ENCODE measurements at regions not wholly inside any gene's neighbourhood (a gene's known extent, or its start where the extent isn't known, plus 50 kb on each side); places are given as distances from the start of the nearest gene placed in this dataset.

DNA sequence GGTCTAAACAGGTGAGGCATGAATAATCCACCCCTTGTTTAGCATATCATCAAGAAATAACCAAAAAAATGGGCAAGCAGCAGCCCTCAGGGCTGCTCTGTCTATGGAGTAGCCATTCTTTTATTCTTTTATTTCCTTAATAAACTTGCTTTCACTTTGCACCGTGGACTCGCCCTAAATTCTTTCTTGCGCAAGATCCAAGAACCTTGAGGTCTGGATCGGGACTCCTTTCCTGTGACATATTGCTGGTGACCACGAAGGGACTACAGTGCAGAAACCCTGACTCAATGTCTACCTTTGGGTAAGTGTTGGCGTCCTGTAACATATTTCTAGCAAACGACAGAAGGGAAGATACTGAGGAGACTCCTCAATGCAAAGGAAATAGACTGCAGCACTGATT, 1099.2 kb downstream of the FAM181B start:
- Histone ChIP-seq H3K27me3 (replicated peaks) (no peaks in the 10 kb centered on the region), H3K27ac (no peak overlapping the region), H3K36me3 (replicated peaks) (no peaks in the 10 kb centered on the region), H3K4me3 (ENCODE audit: low read depth, low read length) (no peak overlapping the region)
- no peak for DNase-seq
- TF ChIP-seq, protein P1, sequence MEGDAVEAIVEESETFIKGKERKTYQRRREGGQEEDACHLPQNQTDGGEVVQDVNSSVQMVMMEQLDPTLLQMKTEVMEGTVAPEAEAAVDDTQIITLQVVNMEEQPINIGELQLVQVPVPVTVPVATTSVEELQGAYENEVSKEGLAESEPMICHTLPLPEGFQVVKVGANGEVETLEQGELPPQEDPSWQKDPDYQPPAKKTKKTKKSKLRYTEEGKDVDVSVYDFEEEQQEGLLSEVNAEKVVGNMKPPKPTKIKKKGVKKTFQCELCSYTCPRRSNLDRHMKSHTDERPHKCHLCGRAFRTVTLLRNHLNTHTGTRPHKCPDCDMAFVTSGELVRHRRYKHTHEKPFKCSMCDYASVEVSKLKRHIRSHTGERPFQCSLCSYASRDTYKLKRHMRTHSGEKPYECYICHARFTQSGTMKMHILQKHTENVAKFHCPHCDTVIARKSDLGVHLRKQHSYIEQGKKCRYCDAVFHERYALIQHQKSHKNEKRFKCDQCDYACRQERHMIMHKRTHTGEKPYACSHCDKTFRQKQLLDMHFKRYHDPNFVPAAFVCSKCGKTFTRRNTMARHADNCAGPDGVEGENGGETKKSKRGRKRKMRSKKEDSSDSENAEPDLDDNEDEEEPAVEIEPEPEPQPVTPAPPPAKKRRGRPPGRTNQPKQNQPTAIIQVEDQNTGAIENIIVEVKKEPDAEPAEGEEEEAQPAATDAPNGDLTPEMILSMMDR (IDR thresholded peaks at IDR 0.05; ENCODE audit: low read depth, low read length, missing control alignments), result no peak
- in situ Hi-C loops (cut with HindIII; ENCODE audit: low pct_ligation_motif_present, low sequenced_read_pairs), result no loop called here

DNA sequence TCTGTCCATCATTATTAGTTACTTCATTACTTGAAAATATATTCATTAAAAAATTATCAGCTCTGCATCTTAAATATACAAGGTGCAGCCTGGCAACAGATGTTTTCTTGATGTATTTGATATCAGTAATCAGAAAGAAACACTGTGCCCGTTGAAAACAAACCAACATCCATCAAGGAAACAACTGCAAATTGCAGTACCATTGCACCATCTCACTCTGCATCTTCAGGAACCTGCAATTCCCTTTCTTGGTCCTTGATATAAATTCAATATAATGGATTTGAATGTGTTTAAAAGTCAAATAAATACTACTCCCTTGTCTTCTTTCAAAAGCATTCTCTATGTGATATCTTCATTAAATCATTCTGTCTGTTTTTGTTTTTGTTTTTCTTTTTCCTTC, 1131.2 kb downstream of the FAM181B start:
- TF ChIP-seq, protein P1 (IDR thresholded peaks at IDR 0.05; ENCODE audit: low read depth, low read length, missing control alignments), result no peak
- no peak overlapping the region for H3K27ac ChIP-seq
- no peaks in the 10 kb centered on the region for H3K27me3 ChIP-seq (replicated peaks)

DNA sequence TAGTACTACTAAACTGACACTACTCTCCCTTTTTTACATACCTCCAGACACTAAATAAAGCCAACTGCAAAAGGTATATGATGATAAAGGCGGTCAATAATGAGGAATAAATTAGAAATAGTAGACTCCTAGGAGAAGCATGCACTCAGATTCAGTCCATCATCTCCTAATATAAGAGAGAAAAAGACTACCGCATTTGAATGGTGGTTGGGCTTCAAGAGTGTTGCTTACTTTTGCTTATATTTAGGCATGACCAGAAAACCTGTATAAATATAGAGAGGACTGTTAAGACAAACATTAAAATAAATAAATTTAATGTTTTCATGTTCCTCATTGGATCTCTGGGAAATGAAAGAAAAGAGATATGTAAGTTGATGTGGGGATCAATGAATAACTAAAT, 1137.0 kb downstream of the FAM181B start:
- Histone ChIP-seq H3K27ac (no peak overlapping the region), H3K4me3 (ENCODE audit: low read depth, low read length) (no peak overlapping the region), H3K27me3 (replicated peaks) (no peaks in the 10 kb centered on the region), H3K36me3 (replicated peaks) (no peaks in the 10 kb centered on the region)
- TF ChIP-seq, protein P1 (IDR thresholded peaks at IDR 0.05; ENCODE audit: low read depth, low read length, missing control alignments), result no peak
- in situ Hi-C loops (cut with HindIII; ENCODE audit: low pct_ligation_motif_present, low sequenced_read_pairs), result no loop called here
- no peak for DNase-seq

More for the DNA sequence above, 1131.2 kb downstream of the FAM181B start:
- DNase-seq, result no peak
- Histone ChIP-seq H3K4me3 (ENCODE audit: low read depth, low read length) (no peak overlapping the region), H3K36me3 (replicated peaks) (no peaks in the 10 kb centered on the region)
- in situ Hi-C loops (cut with HindIII; ENCODE audit: low pct_ligation_motif_present, low sequenced_read_pairs), result no loop called here

DNA sequence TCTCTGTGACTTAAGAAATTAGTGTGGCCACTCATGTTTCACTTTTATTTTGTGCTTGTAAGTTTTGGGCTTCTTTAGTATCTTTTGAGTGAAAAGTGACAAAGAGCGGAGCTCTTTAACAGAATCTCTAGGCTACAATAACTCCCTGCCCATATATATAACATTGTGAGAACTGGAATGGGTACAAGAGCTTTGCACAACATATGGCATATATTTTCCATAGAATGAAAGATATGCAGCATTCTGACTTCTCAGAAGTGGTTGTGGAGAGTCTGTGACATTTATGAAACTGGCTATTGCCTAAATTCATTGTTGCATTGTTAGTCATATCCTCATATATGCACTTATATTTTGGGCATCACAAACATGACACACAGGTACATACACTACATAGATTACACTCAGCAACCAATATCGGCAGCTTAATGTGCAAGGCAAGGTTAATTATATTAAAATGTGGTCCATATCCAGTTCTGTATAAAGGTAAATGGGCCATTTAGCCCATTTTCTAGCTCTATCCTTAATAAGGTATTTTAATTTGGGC, 1148.2 kb downstream of the FAM181B start:
- Histone ChIP-seq H3K36me3 (replicated peaks) (no peaks in the 10 kb centered on the region), H3K4me3 (ENCODE audit: low read depth, low read length) (no peak overlapping the region), H3K27ac (no peak overlapping the region), H3K27me3 (replicated peaks) (no peaks in the 10 kb centered on the region)
- in situ Hi-C loops (cut with HindIII; ENCODE audit: low pct_ligation_motif_present, low sequenced_read_pairs), result no loop called here
- TF ChIP-seq, protein P1 (IDR thresholded peaks at IDR 0.05; ENCODE audit: low read depth, low read length, missing control alignments), result no peak
- no peak for DNase-seq

DNA sequence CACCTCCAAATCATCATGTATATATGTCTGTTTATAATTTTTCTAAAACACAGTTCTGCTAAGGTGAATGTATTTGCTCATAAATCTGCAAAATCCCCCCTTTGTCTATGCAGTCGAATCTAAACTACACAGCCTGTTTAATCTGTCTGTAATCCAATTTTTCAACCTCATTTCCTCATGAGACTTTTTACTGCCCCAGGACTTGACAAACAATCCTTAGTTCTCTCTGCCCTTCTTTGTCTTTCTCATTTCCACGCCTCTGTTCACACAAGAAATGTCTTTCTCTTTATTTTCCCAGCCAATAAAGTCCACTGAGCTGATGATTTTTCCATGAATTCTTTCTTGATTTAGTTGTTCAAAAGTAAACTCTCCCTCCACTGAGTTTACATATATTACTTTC, 1154.3 kb downstream of the FAM181B start:
- no peaks in the 10 kb centered on the region for H3K27me3 ChIP-seq (replicated peaks)
- no peak for DNase-seq
- in situ Hi-C loops (cut with HindIII; ENCODE audit: low pct_ligation_motif_present, low sequenced_read_pairs), result no loop called here
- H3K4me3 ChIP-seq (ENCODE audit: low read depth, low read length), result no peak overlapping the region
- TF ChIP-seq, protein P1 (IDR thresholded peaks at IDR 0.05; ENCODE audit: low read depth, low read length, missing control alignments), result no peak
- H3K36me3 ChIP-seq (replicated peaks), result no peaks in the 10 kb centered on the region
- H3K27ac ChIP-seq, result no peak overlapping the region

DNA sequence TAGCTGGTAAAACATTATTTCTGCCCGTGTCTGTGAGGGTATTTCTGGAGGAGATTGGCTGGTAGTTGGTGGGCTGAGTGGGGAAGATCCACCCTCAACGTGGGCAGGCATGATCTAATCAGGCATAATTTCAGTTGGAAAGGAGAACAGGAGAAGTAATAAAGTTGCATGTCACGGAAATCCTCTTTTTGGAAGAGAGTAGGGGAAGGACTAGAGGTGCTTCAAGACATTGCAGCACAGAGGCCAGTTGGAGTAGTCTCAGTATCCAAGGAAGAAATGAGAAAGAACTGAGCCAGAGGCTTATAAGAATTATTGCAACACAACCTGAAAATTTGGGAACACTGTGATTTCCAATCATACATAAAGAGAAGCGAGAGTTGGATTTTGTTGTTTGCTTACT, 1155.1 kb downstream of the FAM181B start:
- in situ Hi-C loops (cut with HindIII; ENCODE audit: low pct_ligation_motif_present, low sequenced_read_pairs), result no loop called here
- Histone ChIP-seq H3K27ac (no peak overlapping the region), H3K36me3 (replicated peaks) (no peaks in the 10 kb centered on the region), H3K27me3 (replicated peaks) (no peaks in the 10 kb centered on the region), H3K4me3 (ENCODE audit: low read depth, low read length) (no peak overlapping the region)
- TF ChIP-seq, protein P1 (IDR thresholded peaks at IDR 0.05; ENCODE audit: low read depth, low read length, missing control alignments), result no peak
- no peak for DNase-seq

Data from brain microvascular endothelial cell (primary cell).